ENCODE measurements at regions not wholly inside any gene's neighbourhood (a gene's known extent, or its start where the extent isn't known, plus 50 kb on each side); places are given as distances from the start of the nearest gene placed in this dataset.
A peak's percentile ranks its signal among the peaks of the same experiment; 100 is the strongest.

- no peak for TF ChIP-seq CTCF (conservative IDR thresholded peaks at IDR 0.05; ENCODE audit: low read depth in 2 of 2)
Measured at GRCh38 chr3:30206051-30206450, 400.4 kb upstream of the TGFBR2 start (continued).

- H3K79me2 ChIP-seq (replicated peaks; ENCODE audit: insufficient read depth), result no peaks in the 10 kb centered on the region
- H3K36me3 Mint-ChIP-seq (ENCODE audit: low read depth), result peaks cover 11% of the 10 kb centered on the region; the same call in 2 of the 3 replicates
- no peaks in the 10 kb centered on the region for H3K9me2 ChIP-seq (ENCODE audit: insufficient read depth)
- H3K4me2 ChIP-seq, result no peak overlapping the region
- peaks cover 12% of the 10 kb centered on the region for H3K9me3 Mint-ChIP-seq
- no peak overlapping the region for H3K4me3 ChIP-seq
- no peaks in the 10 kb centered on the region for H4K20me1 ChIP-seq (replicated peaks; ENCODE audit: insufficient read depth)
- no peaks in the 10 kb centered on the region for H3F3A ChIP-seq (replicated peaks; ENCODE audit: low read depth)
- H3K27ac Mint-ChIP-seq, result no peak overlapping the region
- no peaks in the 10 kb centered on the region for H3K27me3 Mint-ChIP-seq (ENCODE audit: insufficient read depth, low read depth, poor library complexity)
- ATAC-seq (no peak), DNase-seq (ENCODE audit: low spot score) (no peak)
- no peak for TF ChIP-seq ETS1 (IDR thresholded peaks at IDR 0.05)
- H3K36me3 ChIP-seq (ENCODE audit: insufficient read depth), result no peaks in the 10 kb centered on the region
- 0 out of 3 replicates have a peak, but pooled peaks cover 2% of the 10 kb centered on the region for H3K4me1 Mint-ChIP-seq
- H3K27ac ChIP-seq (ENCODE audit: low read depth), result no peak overlapping the region
- no peaks in the 10 kb centered on the region for H3K27me3 ChIP-seq (ENCODE audit: insufficient read depth)
- H3K4me3 Mint-ChIP-seq, result no peak overlapping the region
- peak overlapping the region; percentile 50; the same call in 1 of the 2 replicates for H2AFZ ChIP-seq
- no peaks in the 10 kb centered on the region for H3K4me1 ChIP-seq (ENCODE audit: insufficient read depth)
Measured at GRCh38 chr3:30221619-30222018, 384.8 kb upstream of the TGFBR2 start.

GRCh38 chr3:30222441-30222840, 384.0 kb upstream of the TGFBR2 start:
- Mint-ChIP-seq H3K27ac (no peak overlapping the region), H3K4me3 (no peak overlapping the region), H3K4me1 (0 out of 3 replicates have a peak, but pooled peaks cover 2% of the 10 kb centered on the region), H3K9me3 (peaks cover 4% of the 10 kb centered on the region), H3K36me3 (ENCODE audit: low read depth) (peaks cover 6% of the 10 kb centered on the region; the same call in 2 of the 3 replicates), H3K27me3 (ENCODE audit: insufficient read depth, low read depth, poor library complexity) (no peaks in the 10 kb centered on the region)
- Histone ChIP-seq H4K20me1 (replicated peaks; ENCODE audit: insufficient read depth) (no peaks in the 10 kb centered on the region), H3K4me1 (ENCODE audit: insufficient read depth) (no peaks in the 10 kb centered on the region), H3K4me2 (no peak overlapping the region), H3K4me3 (no peak overlapping the region), H3K79me2 (replicated peaks; ENCODE audit: insufficient read depth) (no peaks in the 10 kb centered on the region), H3F3A (replicated peaks; ENCODE audit: low read depth) (no peaks in the 10 kb centered on the region), H2AFZ (no peak overlapping the region), H3K27ac (ENCODE audit: low read depth) (no peak overlapping the region), H3K27me3 (ENCODE audit: insufficient read depth) (no peaks in the 10 kb centered on the region), H3K9me2 (ENCODE audit: insufficient read depth) (no peaks in the 10 kb centered on the region), H3K36me3 (ENCODE audit: insufficient read depth) (no peaks in the 10 kb centered on the region)
- DNase-seq (ENCODE audit: low spot score) (no peak), ATAC-seq (no peak)
- no peak for TF ChIP-seq JUNB (IDR thresholded peaks at IDR 0.05; ENCODE audit: unreplicated experiment)
- no peak for TF ChIP-seq POLR2AphosphoS5 (IDR thresholded peaks at IDR 0.05; ENCODE audit: low read depth)
- TF ChIP-seq REST (IDR thresholded peaks at IDR 0.05; ENCODE audit: unreplicated experiment), result no peak
- no peak for TF ChIP-seq ZNF462 (CRISPR knock-in tag; IDR thresholded peaks at IDR 0.05)
- TF ChIP-seq ZNF331 (CRISPR knock-in tag; IDR thresholded peaks at IDR 0.05; ENCODE audit: low read depth), result no peak
- no peak for TF ChIP-seq CREB1 (CRISPR knock-in tag; IDR thresholded peaks at IDR 0.05; ENCODE audit: low read depth)

Measured in GM23338 (cell line).